T-cell (primary cell): ENCODE measurements at regions not wholly inside any gene's neighbourhood (a gene's known extent, or its start where the extent isn't known, plus 50 kb on each side); places are given as distances from the start of the nearest gene placed in this dataset.

Source experiments
- ATAC-seq, 4 experiments: fragments of 200-7000 bp in 3 of 4; fragments of 150-1000 bp in 1 of 4; cut with Tn5 transposase; replicated peaks in 1 of 4; 1 replicate in 3 of 4; 2 replicates in 1 of 4; pipeline ENCODE4 v1.10.0; 2021; ENCODE audit warnings: moderate library complexity in 3 of 4, mild to moderate bottlenecking in 2 of 4, moderate number of reproducible peaks in 1 of 4
- CTCF ChIA-PET, 2 donors: fragments of 300-600 bp; sonication (Branson Sonifier 250); formaldehyde crosslinking; loops; one replicate each; lab custom pipeline; 2022; ENCODE audit warnings: antibody characterized with exemption in 2 of 2; lab: Charles Lee
- POLR2A ChIA-PET, 2 donors: fragments of 300-600 bp; sonication (Branson Sonifier 250); formaldehyde crosslinking; loops; one replicate each; lab custom pipeline; 2022; ENCODE audit warnings: antibody characterized with exemption in 2 of 2; lab: Charles Lee
- DNase-seq, 35 experiments: peaks; one replicate each; pipeline versions ENCODE4 v3.0.0 to v3.0.0-alpha.2; 2013 to 2023
- H3K27ac ChIP-seq: one replicate; pipeline ENCODE4 v1.5.1; 2013; ENCODE audit warnings: low read length
- H3K27me3 ChIP-seq, 2 experiments: replicated peaks in 1 of 2; 1 replicate in 1 of 2; 2 replicates in 1 of 2; pipeline versions ENCODE4 v1.6.1 to v1.7.0; 2013; ENCODE audit warnings: low read length in 1 of 2, mixed read lengths in 1 of 2; ENCODE audit not compliant: control insufficient read depth in 2 of 2, insufficient read depth in 2 of 2; ENCODE audit errors: extremely low read depth in 1 of 2
- H3K36me3 ChIP-seq, 2 donors: 1 replicate in 1 of 2; 2 replicates in 1 of 2; pipeline versions ENCODE4 v1.6.1 to v1.7.0; 2013; ENCODE audit warnings: low read length in 1 of 2; ENCODE audit not compliant: control insufficient read depth in 2 of 2, insufficient read depth in 1 of 2; ENCODE audit errors: extremely low read depth in 1 of 2
- H3K4me1 ChIP-seq, 2 experiments: 1 replicate in 1 of 2; 2 replicates in 1 of 2; pipeline versions ENCODE4 v1.6.1 to v1.7.0; 2013; ENCODE audit warnings: low read length in 2 of 2, mixed read lengths in 1 of 2; ENCODE audit not compliant: insufficient read depth in 2 of 2, control insufficient read depth in 1 of 2; ENCODE audit errors: extremely low read depth in 1 of 2
- H3K4me3 ChIP-seq, 2 donors: 1 replicate in 1 of 2; 2 replicates in 1 of 2; pipeline versions ENCODE4 v1.5.1 to v1.7.0; 2013; ENCODE audit warnings: mild to moderate bottlenecking in 2 of 2, low read length in 1 of 2, moderate library complexity in 1 of 2; ENCODE audit not compliant: control insufficient read depth in 1 of 2; ENCODE audit errors: extremely low read depth in 1 of 2
- H3K9me3 ChIP-seq: 2 replicates; pipeline ENCODE4 v1.7.0; 2013
- H3K27ac Mint-ChIP-seq, 2 donors: one replicate each; pipeline ENCODE4 v1.8.0; 2020 to 2021; ENCODE audit warnings: mild to moderate bottlenecking in 2 of 2, mixed read lengths in 2 of 2
- H3K27me3 Mint-ChIP-seq, 2 donors: one replicate each; pipeline ENCODE4 v1.8.0; 2021 to 2022; ENCODE audit warnings: mixed read lengths in 2 of 2
- H3K36me3 Mint-ChIP-seq: one replicate; pipeline ENCODE4 v1.8.0; 2021; ENCODE audit warnings: mixed read lengths
- H3K4me1 Mint-ChIP-seq, 3 donors: one replicate each; pipeline ENCODE4 v1.8.0; 2020 to 2022; ENCODE audit warnings: mixed read lengths in 3 of 3, mild to moderate bottlenecking in 1 of 3
- H3K4me3 Mint-ChIP-seq, 3 donors: one replicate each; pipeline ENCODE4 v1.8.0; 2020 to 2022; ENCODE audit warnings: mild to moderate bottlenecking in 3 of 3, mixed read lengths in 3 of 3, moderate library complexity in 3 of 3
- H3K9me3 Mint-ChIP-seq, 3 donors: one replicate each; pipeline ENCODE4 v1.8.0; 2020 to 2022; ENCODE audit warnings: mixed read lengths in 3 of 3
- WGBS: methylation state at CpG from one replicate; pipeline ENCODE4 v1.1.5; 2013; ENCODE audit warnings: missing lambda C conversion rate; ENCODE audit not compliant: insufficient coverage; 5-methylcytosine and 5-hydroxymethylcytosine counted together

DNA sequence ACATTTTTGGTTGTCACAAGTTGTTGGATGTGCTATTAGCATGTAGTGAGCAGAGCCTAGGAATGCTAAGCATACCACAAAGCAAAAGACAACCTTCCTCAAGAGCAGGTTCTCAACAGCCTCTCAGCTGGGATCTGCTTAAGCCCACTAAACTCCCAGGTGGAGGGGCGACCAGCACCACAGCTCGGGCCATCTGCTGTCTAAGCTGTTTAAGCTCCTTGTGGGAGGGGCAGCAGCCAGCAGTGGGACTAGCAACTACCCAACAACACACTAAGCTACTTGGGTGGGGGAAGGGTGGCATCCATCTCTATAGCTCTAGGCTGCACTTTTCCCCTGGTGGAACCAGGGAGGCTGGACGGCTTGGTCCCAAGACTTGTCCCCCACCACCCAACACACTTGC, 1052.7 kb upstream of the ARRDC3 start:
- H3K27me3 ChIP-seq, result no peaks in the 10 kb centered on the region
- peaks cover 3% of the 10 kb centered on the region for H3K9me3 ChIP-seq
- ChIA-PET POLR2A (no interaction called here), CTCF (no interaction called here)
- Mint-ChIP-seq H3K36me3 (no peaks in the 10 kb centered on the region), H3K27me3 (no peaks in the 10 kb centered on the region), H3K9me3 (peaks cover 8 to 24% (median 23%) of the 10 kb centered on the region in 3 donors), H3K4me3 (no peak overlapping the region), H3K4me1 (no peaks in the 10 kb centered on the region), H3K27ac (no peak overlapping the region)
- ATAC-seq (no peak), DNase-seq (no peak)
- no peaks in the 10 kb centered on the region for H3K4me1 ChIP-seq
- H3K27ac ChIP-seq, result no peak overlapping the region
- WGBS, result no CpG with 5 or more reads among the region's 3 CpGs
- H3K36me3 ChIP-seq, result no peaks in the 10 kb centered on the region
- no peak overlapping the region for H3K4me3 ChIP-seq

DNA sequence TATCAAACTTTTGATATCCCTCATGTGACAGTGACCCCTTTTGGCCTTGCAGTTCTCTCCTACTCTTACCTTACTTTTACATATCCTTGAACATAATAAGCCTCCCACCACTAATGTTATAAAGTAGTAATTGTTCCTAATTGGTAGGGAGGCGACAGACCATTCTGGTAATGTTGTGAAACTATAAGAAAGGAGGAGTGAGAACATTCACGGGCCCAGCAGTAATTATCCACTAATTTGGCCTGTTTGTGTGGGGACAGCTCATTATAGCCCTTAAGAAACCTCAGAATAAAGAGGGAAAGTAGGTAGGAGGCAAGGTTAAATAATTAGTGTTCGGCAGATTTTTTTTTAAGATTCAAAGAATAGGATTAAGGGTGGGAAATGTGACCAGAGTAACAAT, 1046.5 kb upstream of the ARRDC3 start:
- Histone ChIP-seq H3K4me1 (no peaks in the 10 kb centered on the region), H3K36me3 (no peaks in the 10 kb centered on the region), H3K4me3 (no peak overlapping the region), H3K27ac (no peak overlapping the region), H3K9me3 (peaks cover 3% of the 10 kb centered on the region), H3K27me3 (no peaks in the 10 kb centered on the region)
- DNase-seq, result no peak
- Mint-ChIP-seq H3K9me3 (peaks cover 0 to 6% (median 4%) of the 10 kb centered on the region in 3 donors), H3K36me3 (no peaks in the 10 kb centered on the region), H3K27ac (no peak overlapping the region), H3K4me1 (no peaks in the 10 kb centered on the region), H3K4me3 (no peak overlapping the region), H3K27me3 (no peaks in the 10 kb centered on the region)
- CTCF ChIA-PET, result no interaction called here
- 40% methylated on average over 1 of the region's 3 CpGs for WGBS
- POLR2A ChIA-PET, result no interaction called here
- ATAC-seq, result no peak

DNA sequence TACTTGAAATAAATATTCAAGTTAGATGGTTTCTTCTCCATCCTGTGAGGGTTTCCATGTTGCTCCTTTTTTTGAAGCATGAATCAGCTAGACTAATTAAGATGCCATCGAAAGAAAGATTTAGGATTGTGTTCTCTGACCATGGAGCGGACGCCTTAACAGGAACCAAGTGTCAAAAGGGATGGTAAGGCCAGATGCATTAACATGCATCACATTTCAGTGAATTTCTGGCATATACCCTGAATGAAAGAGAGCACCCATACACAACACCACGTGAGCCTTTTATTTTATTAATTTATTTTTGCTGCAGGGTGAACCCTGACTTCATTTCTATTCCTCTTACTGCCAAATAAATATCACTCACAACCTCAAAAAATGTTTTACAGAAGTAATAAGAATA, 1045.3 kb upstream of the ARRDC3 start:
- Histone ChIP-seq H3K4me3 (no peak overlapping the region), H3K36me3 (no peaks in the 10 kb centered on the region), H3K27ac (no peak overlapping the region), H3K4me1 (no peaks in the 10 kb centered on the region), H3K27me3 (no peaks in the 10 kb centered on the region), H3K9me3 (no peaks in the 10 kb centered on the region)
- ATAC-seq, result no peak
- no peaks in the 10 kb centered on the region for H3K27me3 Mint-ChIP-seq
- WGBS, result no CpG with 5 or more reads among the region's 4 CpGs
- ChIA-PET POLR2A (no interaction called here), CTCF (no interaction called here)
- peaks cover 0 to 11% (median 9%) of the 10 kb centered on the region in 3 donors for H3K9me3 Mint-ChIP-seq
- H3K36me3 Mint-ChIP-seq, result no peaks in the 10 kb centered on the region
- no peak overlapping the region for H3K27ac Mint-ChIP-seq
- no peak overlapping the region for H3K4me3 Mint-ChIP-seq
- no peak for DNase-seq
- no peaks in the 10 kb centered on the region for H3K4me1 Mint-ChIP-seq

DNA sequence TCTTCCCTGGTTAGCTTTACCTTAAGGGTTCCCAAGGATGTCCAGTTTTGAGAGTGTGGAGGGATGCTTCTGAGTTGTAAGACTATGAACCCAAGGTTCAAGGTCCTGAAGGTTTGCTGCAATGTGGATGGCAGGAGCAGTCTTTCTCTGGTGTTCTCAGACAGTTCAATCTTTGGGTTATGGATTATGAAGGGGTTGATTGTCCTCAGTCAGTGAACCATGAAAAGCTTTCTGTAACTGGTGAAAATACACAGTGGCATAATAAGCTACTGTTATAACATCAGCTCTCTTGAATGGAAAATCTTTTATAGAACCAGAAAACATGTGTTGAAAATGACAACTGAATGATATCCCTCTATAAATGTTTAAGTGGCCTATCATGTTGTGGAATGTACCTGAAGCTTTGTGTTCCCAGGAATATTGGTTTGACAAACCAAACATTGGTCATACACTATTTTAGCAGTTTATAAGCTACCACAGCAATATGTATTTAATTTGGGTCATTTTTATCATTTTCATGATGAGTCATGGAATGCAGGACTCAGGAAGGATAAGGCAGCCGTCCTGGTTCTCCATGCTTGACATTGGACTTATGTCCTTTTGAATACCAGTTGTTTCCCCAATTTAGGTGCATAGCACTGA, 1041.8 kb upstream of the ARRDC3 start:
- ChIA-PET CTCF (interaction anchor here in 1 of 2 donors (0.7 kb wide), 1 partner anchor 36 kb away, joined by 4 read pairs; no protein-coding TSS in a partner anchor), POLR2A (no interaction called here)
- ATAC-seq, result no peak
- Mint-ChIP-seq H3K9me3 (peaks cover 0 to 20% (median 18%) of the 10 kb centered on the region in 3 donors), H3K27me3 (no peaks in the 10 kb centered on the region), H3K27ac (no peak overlapping the region), H3K4me3 (no peak overlapping the region), H3K4me1 (no peaks in the 10 kb centered on the region), H3K36me3 (no peaks in the 10 kb centered on the region)
- H3K27me3 ChIP-seq, result no peaks in the 10 kb centered on the region
- no CpG with 5 or more reads among the region's 1 CpG for WGBS
- no peaks in the 10 kb centered on the region for H3K36me3 ChIP-seq
- no peaks in the 10 kb centered on the region for H3K4me1 ChIP-seq
- no peak for DNase-seq
- H3K4me3 ChIP-seq, result no peak overlapping the region
- no peak overlapping the region for H3K27ac ChIP-seq
- H3K9me3 ChIP-seq, result no peaks in the 10 kb centered on the region

DNA sequence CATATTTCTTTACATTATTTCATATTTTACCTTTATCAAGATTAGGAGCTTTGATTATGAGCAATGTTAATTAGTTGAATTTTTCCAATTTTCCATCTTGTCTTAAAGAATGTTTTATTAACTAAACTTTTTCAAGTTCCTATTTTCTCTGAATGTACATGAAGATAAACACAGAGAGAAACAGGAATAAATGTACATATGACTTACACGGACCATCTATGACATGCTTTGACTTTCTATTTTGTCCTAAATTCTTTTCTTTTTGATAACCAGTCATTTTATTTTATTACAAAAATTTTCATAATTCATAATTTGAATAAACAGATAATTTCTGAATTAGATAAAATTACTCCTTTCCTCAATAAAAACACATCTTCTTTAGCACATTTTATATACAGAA, 1038.8 kb upstream of the ARRDC3 start:
- H3K36me3 ChIP-seq, result no peaks in the 10 kb centered on the region
- Mint-ChIP-seq H3K27ac (no peak overlapping the region), H3K27me3 (no peaks in the 10 kb centered on the region), H3K4me1 (no peaks in the 10 kb centered on the region), H3K4me3 (no peak overlapping the region), H3K9me3 (peaks cover 0 to 33% (median 19%) of the 10 kb centered on the region in 3 donors), H3K36me3 (no peaks in the 10 kb centered on the region)
- no peak overlapping the region for H3K4me3 ChIP-seq
- H3K4me1 ChIP-seq, result no peaks in the 10 kb centered on the region
- WGBS, result no CpG with 5 or more reads among the region's 1 CpG
- H3K27me3 ChIP-seq, result no peaks in the 10 kb centered on the region
- H3K27ac ChIP-seq, result no peak overlapping the region
- ChIA-PET POLR2A (no interaction called here), CTCF (no interaction called here)
- no peaks in the 10 kb centered on the region for H3K9me3 ChIP-seq
- no peak for ATAC-seq
- no peak for DNase-seq

DNA sequence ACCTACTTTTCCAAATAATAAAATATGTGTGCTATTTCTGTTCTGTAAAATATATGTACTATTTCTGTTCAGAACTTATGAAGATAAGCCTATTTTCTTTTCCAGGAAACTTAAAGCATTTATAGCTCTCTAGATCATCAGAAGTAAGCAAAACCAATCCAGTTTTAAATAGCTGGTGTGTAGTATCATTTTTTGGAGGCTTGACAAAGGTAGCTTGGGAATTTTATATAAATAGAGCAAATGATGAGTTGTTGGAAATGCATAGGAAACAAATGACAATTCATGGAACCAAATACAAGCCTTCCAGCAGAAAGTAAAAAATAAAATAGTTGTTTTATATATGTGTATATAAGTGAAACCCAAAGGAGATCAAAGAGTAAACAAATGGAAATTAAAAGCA, 1038.1 kb upstream of the ARRDC3 start:
- Mint-ChIP-seq H3K36me3 (no peaks in the 10 kb centered on the region), H3K27ac (no peak overlapping the region), H3K4me3 (no peak overlapping the region), H3K27me3 (no peaks in the 10 kb centered on the region), H3K9me3 (peaks cover 0 to 33% (median 19%) of the 10 kb centered on the region in 3 donors), H3K4me1 (no peaks in the 10 kb centered on the region)
- H3K4me3 ChIP-seq, result no peak overlapping the region
- H3K36me3 ChIP-seq, result no peaks in the 10 kb centered on the region
- no peaks in the 10 kb centered on the region for H3K27me3 ChIP-seq
- ATAC-seq (no peak), DNase-seq (no peak)
- no peaks in the 10 kb centered on the region for H3K9me3 ChIP-seq
- ChIA-PET POLR2A (no interaction called here), CTCF (no interaction called here)
- no peak overlapping the region for H3K27ac ChIP-seq
- no peaks in the 10 kb centered on the region for H3K4me1 ChIP-seq

DNA sequence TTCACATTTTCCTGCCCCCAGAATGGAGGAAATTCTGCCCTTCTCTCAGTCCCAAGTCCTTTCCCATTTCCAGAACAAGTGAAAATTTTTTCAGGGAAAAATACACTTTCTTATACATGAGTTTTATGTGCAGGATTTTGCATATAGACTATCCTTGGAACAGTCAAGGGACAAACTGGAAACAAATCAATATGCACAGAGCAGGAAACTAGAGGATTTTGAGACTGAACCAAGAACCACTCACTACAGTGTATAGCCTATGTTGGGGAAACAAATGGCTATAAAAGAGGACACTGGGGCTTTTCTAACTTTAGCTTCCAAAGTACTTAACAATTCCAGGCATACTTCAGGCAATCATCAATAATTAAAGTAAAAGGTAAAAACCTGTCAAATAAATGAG, 1036.1 kb upstream of the ARRDC3 start:
- no peak overlapping the region for H3K4me3 Mint-ChIP-seq
- no peaks in the 10 kb centered on the region for H3K36me3 Mint-ChIP-seq
- no peak for DNase-seq
- ATAC-seq, result no peak
- Histone ChIP-seq H3K4me3 (no peak overlapping the region), H3K27me3 (no peaks in the 10 kb centered on the region), H3K36me3 (no peaks in the 10 kb centered on the region), H3K4me1 (no peaks in the 10 kb centered on the region), H3K27ac (no peak overlapping the region), H3K9me3 (no peaks in the 10 kb centered on the region)
- no peak overlapping the region for H3K27ac Mint-ChIP-seq
- H3K9me3 Mint-ChIP-seq, result peaks cover 4 to 30% (median 19%) of the 10 kb centered on the region in 3 donors
- POLR2A ChIA-PET, result no interaction called here
- CTCF ChIA-PET, result no interaction called here
- no peaks in the 10 kb centered on the region for H3K4me1 Mint-ChIP-seq
- no peaks in the 10 kb centered on the region for H3K27me3 Mint-ChIP-seq
